Neural crest cell (in vitro differentiated cells): ENCODE measurements at regions not wholly inside any gene's neighbourhood (a gene's known extent, or its start where the extent isn't known, plus 50 kb on each side); places are given as distances from the start of the nearest gene placed in this dataset.

Source experiments
- DNase-seq: peaks from one replicate; pipeline ENCODE4 v3.0.0; 2021; ENCODE audit warnings: low read depth, mixed read lengths, low spot score
- H3K27ac Mint-ChIP-seq: one replicate; pipeline ENCODE4 v1.8.0; 2021; ENCODE audit warnings: mild to moderate bottlenecking, mixed read lengths; ENCODE audit not compliant: unreplicated experiment
- H3K27me3 Mint-ChIP-seq: 2 replicates; pipeline ENCODE4 v1.8.0; 2021; ENCODE audit warnings: low read depth, mild to moderate bottlenecking, mixed read lengths
- H3K36me3 Mint-ChIP-seq: 2 replicates; pipeline ENCODE4 v1.8.0; 2021; ENCODE audit warnings: low read depth, mild to moderate bottlenecking, mixed read lengths
- H3K4me1 Mint-ChIP-seq: 2 replicates; pipeline ENCODE4 v1.8.0; 2021; ENCODE audit warnings: mixed read lengths
- H3K4me3 Mint-ChIP-seq: one replicate; pipeline ENCODE4 v1.8.0; 2021; ENCODE audit warnings: mild to moderate bottlenecking, mixed read lengths
- H3K9me3 Mint-ChIP-seq: 2 replicates; pipeline ENCODE4 v1.8.0; 2021; ENCODE audit warnings: mixed read lengths
- TF ChIP-seq, protein P1 (sequence below): fragments of 200-600 bp; sonication (generic); conservative IDR thresholded peaks from 2 replicates; pipeline ENCODE4 v1.5.0; 2021; ENCODE audit warnings: antibody characterized with exemption, mild to moderate bottlenecking

DNA sequence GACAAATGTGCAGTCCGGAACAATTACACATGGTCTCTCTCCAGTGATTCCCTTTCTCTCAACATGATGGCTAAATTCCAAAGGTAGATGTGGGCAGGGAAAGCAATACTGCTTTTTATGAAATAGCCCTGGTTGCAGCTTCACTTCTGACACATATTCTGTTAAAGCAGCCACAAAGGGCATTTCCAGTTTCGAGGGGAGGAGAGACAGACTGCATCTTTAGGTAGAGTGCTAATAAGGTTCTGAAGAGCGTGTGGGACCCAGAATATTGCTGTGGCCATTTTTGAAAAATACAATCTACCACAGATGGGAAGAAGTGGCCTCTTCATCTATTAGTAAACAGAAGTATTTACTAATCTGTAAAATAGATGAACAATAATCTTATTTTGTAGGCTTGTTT is 139.3 kb upstream of the PEX5L start:
- H3K27ac Mint-ChIP-seq, result no peak overlapping the region
- TF ChIP-seq, protein P1, sequence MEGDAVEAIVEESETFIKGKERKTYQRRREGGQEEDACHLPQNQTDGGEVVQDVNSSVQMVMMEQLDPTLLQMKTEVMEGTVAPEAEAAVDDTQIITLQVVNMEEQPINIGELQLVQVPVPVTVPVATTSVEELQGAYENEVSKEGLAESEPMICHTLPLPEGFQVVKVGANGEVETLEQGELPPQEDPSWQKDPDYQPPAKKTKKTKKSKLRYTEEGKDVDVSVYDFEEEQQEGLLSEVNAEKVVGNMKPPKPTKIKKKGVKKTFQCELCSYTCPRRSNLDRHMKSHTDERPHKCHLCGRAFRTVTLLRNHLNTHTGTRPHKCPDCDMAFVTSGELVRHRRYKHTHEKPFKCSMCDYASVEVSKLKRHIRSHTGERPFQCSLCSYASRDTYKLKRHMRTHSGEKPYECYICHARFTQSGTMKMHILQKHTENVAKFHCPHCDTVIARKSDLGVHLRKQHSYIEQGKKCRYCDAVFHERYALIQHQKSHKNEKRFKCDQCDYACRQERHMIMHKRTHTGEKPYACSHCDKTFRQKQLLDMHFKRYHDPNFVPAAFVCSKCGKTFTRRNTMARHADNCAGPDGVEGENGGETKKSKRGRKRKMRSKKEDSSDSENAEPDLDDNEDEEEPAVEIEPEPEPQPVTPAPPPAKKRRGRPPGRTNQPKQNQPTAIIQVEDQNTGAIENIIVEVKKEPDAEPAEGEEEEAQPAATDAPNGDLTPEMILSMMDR, result no peak
- no peaks in the 10 kb centered on the region for H3K4me1 Mint-ChIP-seq
- no peak overlapping the region for H3K4me3 Mint-ChIP-seq
- H3K27me3 Mint-ChIP-seq, result no peaks in the 10 kb centered on the region
- H3K9me3 Mint-ChIP-seq, result peaks cover 3% of the 10 kb centered on the region
- no peaks in the 10 kb centered on the region for H3K36me3 Mint-ChIP-seq
- no peak for DNase-seq

DNA sequence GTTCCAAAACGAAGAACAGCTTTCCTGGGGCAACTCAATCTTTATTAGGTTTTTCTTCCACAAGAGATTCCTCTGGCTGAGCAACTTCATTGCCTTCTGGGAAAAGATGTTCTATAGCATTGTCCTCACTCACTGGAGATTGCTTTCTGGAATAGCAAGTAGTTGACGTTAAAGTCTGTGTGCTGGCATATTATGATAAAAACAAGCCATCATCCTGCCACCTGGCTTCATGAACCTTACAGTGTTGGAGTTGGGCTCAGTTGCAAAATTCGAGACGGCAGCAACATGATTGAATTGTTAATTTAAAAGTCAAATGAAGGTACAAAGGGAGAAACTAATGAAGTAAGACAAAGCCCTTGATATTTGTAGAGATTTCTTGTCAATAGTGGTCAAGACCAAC is 140.5 kb upstream of the PEX5L start:
- TF ChIP-seq, protein P1, result no peak
- H3K27ac Mint-ChIP-seq, result no peak overlapping the region

DNA sequence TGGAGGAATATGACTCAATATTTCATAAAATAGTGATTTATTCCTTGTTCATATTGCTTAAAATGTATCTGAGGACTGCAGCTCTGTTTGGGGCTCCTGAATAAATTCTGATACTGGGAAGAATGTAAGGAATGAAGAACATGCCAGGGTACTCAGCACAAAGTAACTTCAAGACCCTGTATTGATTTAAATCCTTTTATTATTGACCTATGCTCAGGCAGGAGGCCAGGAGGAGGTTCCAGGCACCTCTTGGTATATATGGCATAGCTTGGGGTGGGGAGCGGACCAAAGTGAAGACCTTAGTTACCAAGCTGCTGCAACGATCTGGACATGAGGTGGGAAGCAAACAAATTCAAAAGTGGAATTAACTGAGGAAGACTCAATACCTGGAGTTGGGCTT is 142.8 kb upstream of the PEX5L start:
- Mint-ChIP-seq H3K36me3 (no peaks in the 10 kb centered on the region), H3K4me3 (no peak overlapping the region), H3K9me3 (peaks cover 3% of the 10 kb centered on the region), H3K27ac (no peak overlapping the region), H3K27me3 (no peaks in the 10 kb centered on the region), H3K4me1 (no peaks in the 10 kb centered on the region)
- no peak for DNase-seq
- TF ChIP-seq, protein P1, result no peak

More for the DNA sequence above, 140.5 kb upstream of the PEX5L start:
- Mint-ChIP-seq H3K27me3 (no peaks in the 10 kb centered on the region), H3K4me3 (no peak overlapping the region), H3K4me1 (no peaks in the 10 kb centered on the region), H3K36me3 (no peaks in the 10 kb centered on the region), H3K9me3 (peaks cover 3% of the 10 kb centered on the region)
- DNase-seq, result no peak

DNA sequence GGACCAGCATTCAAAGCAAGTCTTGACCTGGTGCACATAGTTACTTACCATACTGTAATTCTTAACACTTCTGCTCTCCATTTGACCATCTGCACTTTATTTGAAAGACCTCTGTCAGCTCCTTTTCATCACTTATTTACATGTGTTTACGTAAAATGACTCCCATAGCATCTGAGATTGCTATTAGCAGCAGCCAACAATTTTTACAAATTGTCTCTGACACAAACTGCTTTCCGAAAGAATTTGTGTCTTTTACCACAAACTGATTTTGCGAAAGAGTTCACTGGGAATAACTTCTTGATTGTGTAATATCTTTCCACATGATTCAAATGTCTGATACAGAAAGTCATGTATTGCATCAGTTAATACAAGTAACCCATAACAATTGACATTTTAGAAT is 144.1 kb upstream of the PEX5L start:
- TF ChIP-seq, protein P1, result no peak
- Mint-ChIP-seq H3K27ac (no peak overlapping the region), H3K27me3 (no peaks in the 10 kb centered on the region), H3K9me3 (peaks cover 3% of the 10 kb centered on the region), H3K4me3 (no peak overlapping the region), H3K36me3 (no peaks in the 10 kb centered on the region), H3K4me1 (no peaks in the 10 kb centered on the region)
- no peak for DNase-seq

DNA sequence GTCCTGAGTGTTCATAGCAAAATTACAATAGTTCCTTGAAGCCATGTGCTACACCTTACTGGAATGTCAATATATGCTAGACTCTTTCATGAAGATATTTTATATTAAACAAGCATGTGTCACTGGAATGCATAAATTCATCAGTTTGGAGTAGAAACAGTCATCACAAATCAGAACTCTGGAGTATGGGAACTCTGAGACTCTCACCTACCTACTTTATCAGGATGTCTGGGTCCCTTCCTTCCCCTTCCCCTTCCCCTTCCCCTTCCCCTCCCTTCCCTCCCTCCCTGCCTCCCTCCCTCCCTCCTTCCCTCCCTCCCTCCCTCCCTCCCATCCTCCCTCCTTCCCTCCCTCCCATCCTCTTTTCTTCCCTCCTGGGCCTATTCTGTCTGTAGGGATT is 144.7 kb upstream of the PEX5L start:
- H3K9me3 Mint-ChIP-seq, result peaks cover 3% of the 10 kb centered on the region
- TF ChIP-seq, protein P1, result no peak
- no peak for DNase-seq
- H3K27me3 Mint-ChIP-seq, result no peaks in the 10 kb centered on the region
- H3K36me3 Mint-ChIP-seq, result no peaks in the 10 kb centered on the region
- no peak overlapping the region for H3K4me3 Mint-ChIP-seq
- no peak overlapping the region for H3K27ac Mint-ChIP-seq
- no peaks in the 10 kb centered on the region for H3K4me1 Mint-ChIP-seq

DNA sequence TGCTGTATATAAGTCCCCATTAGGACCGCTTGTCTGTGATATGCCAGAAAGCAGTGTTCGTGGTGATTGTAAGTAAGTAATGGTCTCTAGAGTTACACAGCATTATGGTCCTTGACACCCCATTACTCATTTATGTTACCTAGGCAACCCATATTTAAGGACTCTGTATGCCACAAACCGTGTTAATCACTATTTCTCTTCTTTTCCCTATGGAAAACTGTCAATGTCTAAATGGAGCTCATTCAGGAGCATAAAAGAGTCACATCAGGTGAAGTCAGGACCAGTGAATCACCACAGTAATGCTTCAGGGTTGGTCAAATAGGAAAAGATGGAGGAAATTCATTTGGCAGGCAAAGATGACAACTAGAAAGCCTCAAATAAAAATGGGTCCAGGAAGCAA is 146.6 kb upstream of the PEX5L start:
- H3K36me3 Mint-ChIP-seq, result no peaks in the 10 kb centered on the region
- H3K4me1 Mint-ChIP-seq, result no peaks in the 10 kb centered on the region
- H3K27me3 Mint-ChIP-seq, result no peaks in the 10 kb centered on the region
- no peak overlapping the region for H3K27ac Mint-ChIP-seq
- no peak for DNase-seq
- H3K9me3 Mint-ChIP-seq, result no peaks in the 10 kb centered on the region
- TF ChIP-seq, protein P1, result no peak
- no peak overlapping the region for H3K4me3 Mint-ChIP-seq
